ENCODE measurements at regions not wholly inside any gene's neighbourhood (a gene's known extent, or its start where the extent isn't known, plus 50 kb on each side); places are given as distances from the start of the nearest gene placed in this dataset.

DNA sequence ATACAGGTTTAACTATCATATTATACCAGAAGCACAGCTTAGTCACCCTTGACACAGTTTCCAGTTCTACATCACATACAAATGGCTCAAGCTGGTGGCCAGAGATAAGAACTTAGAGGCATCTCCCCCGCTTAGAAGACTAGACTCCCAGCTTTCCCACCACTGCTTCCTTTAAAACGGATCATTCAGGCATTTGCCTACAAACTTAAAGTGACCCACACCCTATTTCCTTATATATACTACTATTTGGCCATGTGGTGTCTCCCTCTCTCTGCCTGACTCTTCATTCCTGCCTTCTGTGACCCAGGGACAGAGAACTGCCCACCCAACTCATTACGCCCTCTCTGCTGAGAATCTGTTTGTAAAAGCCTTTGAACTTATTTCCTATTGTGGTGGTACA is 781.2 kb upstream of the DIAPH2 start:
- Histone ChIP-seq H3K4me3 (no peak overlapping the region), H3K4me1 (replicated peaks in 1 of 2) (no peaks in the 10 kb centered on the region), H3K27me3 (peaks cover 2% of the 10 kb centered on the region), H3K27ac (no peak overlapping the region), H3K9me3 (replicated peaks in 1 of 3) (no peaks in the 10 kb centered on the region), H3K36me3 (replicated peaks in 1 of 2) (no peaks in the 10 kb centered on the region)
- WGBS, 4 donors = 33 to 44% (median 42%) methylated on average over 3 of the region's 3 CpGs
- TF ChIP-seq POLR2A (IDR thresholded peaks at IDR 0.05) = no peak
- TF ChIP-seq, protein P1, sequence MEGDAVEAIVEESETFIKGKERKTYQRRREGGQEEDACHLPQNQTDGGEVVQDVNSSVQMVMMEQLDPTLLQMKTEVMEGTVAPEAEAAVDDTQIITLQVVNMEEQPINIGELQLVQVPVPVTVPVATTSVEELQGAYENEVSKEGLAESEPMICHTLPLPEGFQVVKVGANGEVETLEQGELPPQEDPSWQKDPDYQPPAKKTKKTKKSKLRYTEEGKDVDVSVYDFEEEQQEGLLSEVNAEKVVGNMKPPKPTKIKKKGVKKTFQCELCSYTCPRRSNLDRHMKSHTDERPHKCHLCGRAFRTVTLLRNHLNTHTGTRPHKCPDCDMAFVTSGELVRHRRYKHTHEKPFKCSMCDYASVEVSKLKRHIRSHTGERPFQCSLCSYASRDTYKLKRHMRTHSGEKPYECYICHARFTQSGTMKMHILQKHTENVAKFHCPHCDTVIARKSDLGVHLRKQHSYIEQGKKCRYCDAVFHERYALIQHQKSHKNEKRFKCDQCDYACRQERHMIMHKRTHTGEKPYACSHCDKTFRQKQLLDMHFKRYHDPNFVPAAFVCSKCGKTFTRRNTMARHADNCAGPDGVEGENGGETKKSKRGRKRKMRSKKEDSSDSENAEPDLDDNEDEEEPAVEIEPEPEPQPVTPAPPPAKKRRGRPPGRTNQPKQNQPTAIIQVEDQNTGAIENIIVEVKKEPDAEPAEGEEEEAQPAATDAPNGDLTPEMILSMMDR (IDR thresholded peaks at IDR 0.05) = no peak
- intact Hi-C loops (cut with DNase I) = no loop called here
- no peak for DNase-seq

DNA sequence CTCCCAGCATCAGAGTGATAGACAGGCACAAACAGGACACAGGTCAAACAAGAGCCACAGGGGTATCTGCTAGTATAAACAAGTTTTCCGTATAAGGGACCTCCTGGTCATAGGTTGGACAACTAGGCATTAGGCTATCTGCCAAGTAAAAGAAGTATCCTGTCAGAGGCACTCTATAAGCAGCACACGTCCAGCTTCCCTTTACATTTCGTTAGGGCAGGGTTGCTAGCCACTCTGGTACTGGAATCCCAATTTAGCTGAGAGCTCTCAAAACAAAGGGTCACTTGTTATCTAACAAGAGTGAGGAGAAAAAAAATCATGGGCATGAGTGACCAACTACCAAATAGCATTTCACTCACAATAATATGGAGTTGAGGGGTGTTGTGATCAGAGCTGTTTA is 780.7 kb upstream of the DIAPH2 start:
- TF ChIP-seq, protein P1 (IDR thresholded peaks at IDR 0.05) = no peak
- TF ChIP-seq POLR2A (IDR thresholded peaks at IDR 0.05) = no peak
- no peaks in the 10 kb centered on the region for H3K9me3 ChIP-seq (replicated peaks in 1 of 3)
- H3K36me3 ChIP-seq (replicated peaks in 1 of 2) = no peaks in the 10 kb centered on the region
- DNase-seq = no peak
- WGBS, 4 donors = 31 to 70% (median 50%) methylated on average over 2 to 3 of the region's 3 CpGs
- peaks cover 3% of the 10 kb centered on the region for H3K27me3 ChIP-seq
- intact Hi-C loops (cut with DNase I) = no loop called here
- H3K4me1 ChIP-seq (replicated peaks in 1 of 2) = no peaks in the 10 kb centered on the region
- no peak overlapping the region for H3K27ac ChIP-seq
- H3K4me3 ChIP-seq = no peak overlapping the region

DNA sequence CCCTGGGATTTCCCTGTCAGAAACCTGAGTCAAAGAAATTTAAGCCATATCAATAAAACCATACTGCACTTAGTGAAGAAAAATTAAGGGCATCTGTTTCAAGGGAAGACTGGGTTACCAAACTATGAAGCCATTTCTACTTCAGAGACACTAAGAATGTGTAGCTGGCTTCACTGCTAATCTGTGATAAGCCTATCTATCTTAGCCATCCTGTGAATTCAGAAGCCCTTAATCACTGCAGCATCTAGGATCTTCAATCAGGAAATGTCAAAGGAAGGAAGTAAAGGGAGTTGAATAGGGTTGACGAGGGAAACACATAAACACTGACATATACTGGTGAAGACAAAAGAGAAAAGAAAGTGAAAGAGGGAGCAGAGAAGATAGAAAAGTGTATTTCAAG is 777.6 kb upstream of the DIAPH2 start:
- Histone ChIP-seq H3K4me3 (no peak overlapping the region), H3K27ac (no peak overlapping the region), H3K4me1 (replicated peaks in 1 of 2) (no peaks in the 10 kb centered on the region), H3K36me3 (replicated peaks in 1 of 2) (no peaks in the 10 kb centered on the region), H3K9me3 (replicated peaks in 1 of 3) (no peaks in the 10 kb centered on the region), H3K27me3 (peaks cover 3% of the 10 kb centered on the region)
- TF ChIP-seq POLR2A (IDR thresholded peaks at IDR 0.05) = no peak
- TF ChIP-seq, protein P1 (IDR thresholded peaks at IDR 0.05) = no peak
- DNase-seq = no peak
- WGBS, 4 donors = 31 to 50% (median 40%) methylated on average over 1 of the region's 1 CpG
- intact Hi-C loops (cut with DNase I) = no loop called here

DNA sequence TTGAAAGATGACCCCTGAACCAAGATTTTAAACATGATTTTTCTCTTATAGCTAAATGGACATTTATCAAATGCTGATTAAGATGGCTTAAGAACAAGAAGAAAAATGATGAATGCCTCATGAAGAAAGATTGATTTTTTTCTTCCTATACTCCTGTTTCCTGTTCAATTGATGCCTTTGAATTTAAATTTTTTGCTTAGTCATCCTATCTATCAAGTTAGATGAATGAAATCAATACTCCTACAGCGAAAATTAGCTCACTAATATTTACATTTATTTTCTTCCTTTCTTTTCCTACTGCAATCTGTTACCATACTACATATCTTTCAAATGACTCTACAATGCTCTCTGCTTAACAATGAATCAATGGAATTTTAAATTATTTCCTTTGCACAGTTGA is 773.6 kb upstream of the DIAPH2 start:
- peaks cover 3% of the 10 kb centered on the region for H3K27me3 ChIP-seq
- no peaks in the 10 kb centered on the region for H3K36me3 ChIP-seq (replicated peaks in 1 of 2)
- 63 to 88% (median 74%) methylated on average over 1 of the region's 1 CpG for WGBS, 4 donors
- DNase-seq = no peak
- intact Hi-C loops (cut with DNase I) = no loop called here
- TF ChIP-seq, protein P1 (IDR thresholded peaks at IDR 0.05) = no peak
- no peak for TF ChIP-seq POLR2A (IDR thresholded peaks at IDR 0.05)
- H3K4me3 ChIP-seq = no peak overlapping the region
- no peak overlapping the region for H3K27ac ChIP-seq
- no peaks in the 10 kb centered on the region for H3K9me3 ChIP-seq (replicated peaks in 1 of 3)
- no peaks in the 10 kb centered on the region for H3K4me1 ChIP-seq (replicated peaks in 1 of 2)

Measured in adrenal gland (tissue), 9 donors.